ENCODE measurements at regions not wholly inside any gene's neighbourhood (a gene's known extent, or its start where the extent isn't known, plus 50 kb on each side); places are given as distances from the start of the nearest gene placed in this dataset.

DNA sequence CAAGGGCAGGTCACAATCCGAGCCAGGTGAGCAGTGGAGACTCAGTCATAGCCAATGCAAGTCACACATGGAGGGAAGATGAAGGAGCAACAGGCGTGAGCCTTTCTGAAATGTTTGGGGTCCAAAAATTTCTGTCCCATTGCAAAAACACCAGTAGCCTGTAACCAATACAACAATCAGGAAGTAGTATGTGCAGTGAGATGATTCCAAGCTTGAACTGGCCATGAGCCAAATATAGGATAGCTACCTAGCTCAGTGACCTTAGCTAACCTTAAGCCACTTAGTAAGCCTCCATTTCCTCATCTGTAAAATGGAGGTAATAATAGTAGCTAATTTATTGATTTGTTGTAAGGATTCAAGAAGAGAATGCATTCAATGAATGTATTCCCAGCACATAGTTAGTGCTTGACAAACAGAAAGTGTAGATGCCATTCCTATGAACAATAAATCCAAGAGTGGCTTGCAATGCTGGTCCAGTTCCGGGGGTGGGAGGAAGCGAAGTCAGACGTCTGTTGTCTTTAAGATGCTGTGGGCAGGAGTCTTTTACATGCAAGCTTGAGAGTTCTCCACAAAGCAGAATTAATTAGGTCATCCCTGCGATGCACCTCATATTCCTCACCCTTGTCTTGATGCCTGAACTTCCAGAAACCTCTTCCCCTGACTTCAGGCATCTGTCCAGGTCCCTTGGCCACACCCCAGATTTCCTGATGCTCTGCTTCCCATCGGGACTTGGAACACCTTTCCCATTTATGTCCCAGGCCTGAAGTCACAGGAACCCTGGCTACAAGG, 195.7 kb upstream of the UBL3 start:
- Histone ChIP-seq H3K27me3 (no peaks in the 10 kb centered on the region), H3K9ac (ENCODE audit: low read depth in 2 of 2, low read length in 2 of 2) (no peak overlapping the region), H3K36me3 (no peaks in the 10 kb centered on the region), H3K4me3 (no peak overlapping the region), H3K4me1 (no peaks in the 10 kb centered on the region), H3K27ac (peak overlapping the region; percentile 16), H3K9me3 (no peaks in the 10 kb centered on the region)
- TF ChIP-seq, protein P1, sequence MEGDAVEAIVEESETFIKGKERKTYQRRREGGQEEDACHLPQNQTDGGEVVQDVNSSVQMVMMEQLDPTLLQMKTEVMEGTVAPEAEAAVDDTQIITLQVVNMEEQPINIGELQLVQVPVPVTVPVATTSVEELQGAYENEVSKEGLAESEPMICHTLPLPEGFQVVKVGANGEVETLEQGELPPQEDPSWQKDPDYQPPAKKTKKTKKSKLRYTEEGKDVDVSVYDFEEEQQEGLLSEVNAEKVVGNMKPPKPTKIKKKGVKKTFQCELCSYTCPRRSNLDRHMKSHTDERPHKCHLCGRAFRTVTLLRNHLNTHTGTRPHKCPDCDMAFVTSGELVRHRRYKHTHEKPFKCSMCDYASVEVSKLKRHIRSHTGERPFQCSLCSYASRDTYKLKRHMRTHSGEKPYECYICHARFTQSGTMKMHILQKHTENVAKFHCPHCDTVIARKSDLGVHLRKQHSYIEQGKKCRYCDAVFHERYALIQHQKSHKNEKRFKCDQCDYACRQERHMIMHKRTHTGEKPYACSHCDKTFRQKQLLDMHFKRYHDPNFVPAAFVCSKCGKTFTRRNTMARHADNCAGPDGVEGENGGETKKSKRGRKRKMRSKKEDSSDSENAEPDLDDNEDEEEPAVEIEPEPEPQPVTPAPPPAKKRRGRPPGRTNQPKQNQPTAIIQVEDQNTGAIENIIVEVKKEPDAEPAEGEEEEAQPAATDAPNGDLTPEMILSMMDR (IDR thresholded peaks at IDR 0.05) = no peak
- intact Hi-C loops (cut with DNase I) = no loop called here
- no peak for DNase-seq

DNA sequence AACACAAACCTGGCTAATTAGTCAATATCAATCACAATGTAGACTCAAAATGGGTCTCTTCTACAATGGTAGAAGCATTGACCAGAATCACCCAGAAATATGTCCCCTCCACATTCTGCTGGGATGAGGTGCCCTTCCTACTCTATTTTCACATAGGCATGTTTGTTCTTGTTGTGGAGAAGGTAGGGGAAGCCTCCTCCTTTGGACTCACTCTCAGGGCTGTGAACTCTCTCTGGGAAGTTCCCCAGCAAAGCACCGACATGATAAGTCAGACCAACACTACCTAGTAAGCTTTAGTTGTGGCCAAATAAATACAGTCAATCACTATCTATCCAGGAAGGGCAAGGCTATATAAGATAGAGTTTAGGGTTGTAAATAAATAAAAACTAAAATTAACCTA, 194.5 kb upstream of the UBL3 start:
- H3K27ac ChIP-seq = no peak overlapping the region
- no peak overlapping the region for H3K4me3 ChIP-seq
- no peaks in the 10 kb centered on the region for H3K36me3 ChIP-seq
- intact Hi-C loops (cut with DNase I) = no loop called here
- no peaks in the 10 kb centered on the region for H3K4me1 ChIP-seq
- no peak overlapping the region for H3K9ac ChIP-seq (ENCODE audit: low read depth in 2 of 2, low read length in 2 of 2)
- H3K27me3 ChIP-seq = no peaks in the 10 kb centered on the region
- H3K9me3 ChIP-seq = no peaks in the 10 kb centered on the region
- no peak for DNase-seq
- TF ChIP-seq, protein P1 (IDR thresholded peaks at IDR 0.05) = no peak

DNA sequence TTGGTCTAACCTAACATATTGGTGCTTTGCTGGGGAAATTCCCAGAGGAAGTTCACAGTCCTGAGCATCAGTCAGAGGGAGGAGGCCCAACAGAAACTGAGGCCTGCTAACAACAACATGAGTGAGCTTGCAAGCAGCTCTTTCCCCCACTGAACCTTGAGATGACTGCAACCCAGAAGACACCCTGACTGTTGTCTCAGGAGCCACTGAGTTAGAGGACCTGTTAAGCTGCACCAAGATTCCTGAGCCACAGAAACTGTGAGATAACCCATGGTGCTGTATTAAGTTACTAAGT, 193.2 kb upstream of the UBL3 start:
- peak; percentile 39 for DNase-seq
- TF ChIP-seq, protein P1 (IDR thresholded peaks at IDR 0.05) = no peak
- intact Hi-C loops (cut with DNase I) = no loop called here
- Histone ChIP-seq H3K9ac (ENCODE audit: low read depth in 2 of 2, low read length in 2 of 2) (no peak overlapping the region), H3K27ac (peak overlapping the region; percentile 26), H3K36me3 (no peaks in the 10 kb centered on the region), H3K4me1 (no peaks in the 10 kb centered on the region), H3K4me3 (no peak overlapping the region), H3K27me3 (no peaks in the 10 kb centered on the region), H3K9me3 (no peaks in the 10 kb centered on the region)

DNA sequence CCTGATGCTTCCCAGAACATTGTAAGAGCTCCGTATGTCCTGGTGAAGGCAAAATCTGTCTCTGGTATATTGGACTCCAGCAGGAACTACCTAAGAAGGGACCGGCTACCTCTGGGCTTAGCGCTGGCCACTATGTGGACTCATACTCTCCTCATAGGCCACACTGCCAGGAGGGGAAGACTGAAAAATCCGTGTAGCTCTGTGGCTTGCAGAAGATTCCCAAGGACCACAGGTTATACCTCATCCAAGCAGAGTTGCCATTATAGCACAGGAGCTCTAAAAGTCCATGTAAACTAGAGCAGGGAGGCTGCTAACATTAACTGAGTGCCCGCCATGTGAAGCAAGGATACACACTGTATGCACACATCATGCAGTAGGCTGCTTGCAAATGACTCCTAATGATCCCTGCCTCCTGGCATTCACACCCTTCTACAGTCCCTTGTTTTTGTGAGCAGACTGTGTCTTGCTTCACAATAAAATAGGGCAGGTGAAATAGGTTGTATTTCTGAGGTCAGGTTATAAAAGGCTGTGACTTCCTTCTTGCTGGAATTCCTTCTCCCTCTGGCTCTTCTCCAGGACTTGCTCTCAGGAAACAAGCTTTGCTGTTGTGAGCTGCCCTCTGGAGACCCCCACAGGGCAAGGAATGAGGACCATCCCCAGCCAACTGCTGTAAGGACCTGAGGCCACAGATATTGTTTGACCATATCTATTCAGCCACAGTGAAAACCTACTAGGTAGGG, 192.6 kb upstream of the UBL3 start:
- Histone ChIP-seq H3K36me3 (no peaks in the 10 kb centered on the region), H3K9me3 (no peaks in the 10 kb centered on the region), H3K4me3 (no peak overlapping the region), H3K27me3 (no peaks in the 10 kb centered on the region), H3K4me1 (no peaks in the 10 kb centered on the region), H3K9ac (ENCODE audit: low read depth in 2 of 2, low read length in 2 of 2) (no peak overlapping the region), H3K27ac (peak overlapping the region; percentile 26)
- DNase-seq = peak; percentile 45
- intact Hi-C loops (cut with DNase I) = no loop called here
- TF ChIP-seq, protein P1 (IDR thresholded peaks at IDR 0.05) = no peak

DNA sequence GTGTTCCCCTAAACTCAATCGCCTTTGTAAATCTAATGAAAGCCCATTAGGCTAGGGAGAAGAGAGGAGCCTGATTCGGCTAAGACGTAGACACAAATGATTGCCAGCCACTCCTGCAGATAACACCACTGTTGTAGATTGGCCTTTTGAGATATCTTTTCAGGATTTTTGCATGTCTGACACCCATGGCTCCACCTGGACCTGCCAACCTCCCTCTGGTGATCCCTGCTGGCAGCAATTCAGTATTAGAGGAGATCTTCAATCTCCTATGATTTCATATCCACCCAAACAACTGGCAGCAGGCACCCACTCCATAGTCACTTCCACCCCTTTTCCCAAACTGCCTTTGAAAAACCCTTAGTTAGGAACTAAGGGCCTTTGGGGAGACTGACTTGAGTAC, 191.9 kb upstream of the UBL3 start:
- Histone ChIP-seq H3K4me3 (no peak overlapping the region), H3K9me3 (no peaks in the 10 kb centered on the region), H3K4me1 (no peaks in the 10 kb centered on the region), H3K9ac (ENCODE audit: low read depth in 2 of 2, low read length in 2 of 2) (no peak overlapping the region), H3K27ac (peak overlapping the region; percentile 26), H3K27me3 (no peaks in the 10 kb centered on the region), H3K36me3 (no peaks in the 10 kb centered on the region)
- DNase-seq = no peak
- TF ChIP-seq, protein P1 (IDR thresholded peaks at IDR 0.05) = no peak
- intact Hi-C loops (cut with DNase I) = no loop called here
